ENCODE measurements at regions not wholly inside any gene's neighbourhood (a gene's known extent, or its start where the extent isn't known, plus 50 kb on each side); places are given as distances from the start of the nearest gene placed in this dataset.

GRCh38 chr14:51410897-51411296 is 170.8 kb downstream of the TMX1 start:
- TF ChIP-seq, protein P1, sequence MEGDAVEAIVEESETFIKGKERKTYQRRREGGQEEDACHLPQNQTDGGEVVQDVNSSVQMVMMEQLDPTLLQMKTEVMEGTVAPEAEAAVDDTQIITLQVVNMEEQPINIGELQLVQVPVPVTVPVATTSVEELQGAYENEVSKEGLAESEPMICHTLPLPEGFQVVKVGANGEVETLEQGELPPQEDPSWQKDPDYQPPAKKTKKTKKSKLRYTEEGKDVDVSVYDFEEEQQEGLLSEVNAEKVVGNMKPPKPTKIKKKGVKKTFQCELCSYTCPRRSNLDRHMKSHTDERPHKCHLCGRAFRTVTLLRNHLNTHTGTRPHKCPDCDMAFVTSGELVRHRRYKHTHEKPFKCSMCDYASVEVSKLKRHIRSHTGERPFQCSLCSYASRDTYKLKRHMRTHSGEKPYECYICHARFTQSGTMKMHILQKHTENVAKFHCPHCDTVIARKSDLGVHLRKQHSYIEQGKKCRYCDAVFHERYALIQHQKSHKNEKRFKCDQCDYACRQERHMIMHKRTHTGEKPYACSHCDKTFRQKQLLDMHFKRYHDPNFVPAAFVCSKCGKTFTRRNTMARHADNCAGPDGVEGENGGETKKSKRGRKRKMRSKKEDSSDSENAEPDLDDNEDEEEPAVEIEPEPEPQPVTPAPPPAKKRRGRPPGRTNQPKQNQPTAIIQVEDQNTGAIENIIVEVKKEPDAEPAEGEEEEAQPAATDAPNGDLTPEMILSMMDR (IDR thresholded peaks at IDR 0.05; ENCODE audit: insufficient read depth, low read depth, low read length, missing control alignments) = no peak
- no peak for DNase-seq (ENCODE audit: low read depth)
- H3K4me3 ChIP-seq (ENCODE audit: low read depth, low read length) = no peak overlapping the region

DNA sequence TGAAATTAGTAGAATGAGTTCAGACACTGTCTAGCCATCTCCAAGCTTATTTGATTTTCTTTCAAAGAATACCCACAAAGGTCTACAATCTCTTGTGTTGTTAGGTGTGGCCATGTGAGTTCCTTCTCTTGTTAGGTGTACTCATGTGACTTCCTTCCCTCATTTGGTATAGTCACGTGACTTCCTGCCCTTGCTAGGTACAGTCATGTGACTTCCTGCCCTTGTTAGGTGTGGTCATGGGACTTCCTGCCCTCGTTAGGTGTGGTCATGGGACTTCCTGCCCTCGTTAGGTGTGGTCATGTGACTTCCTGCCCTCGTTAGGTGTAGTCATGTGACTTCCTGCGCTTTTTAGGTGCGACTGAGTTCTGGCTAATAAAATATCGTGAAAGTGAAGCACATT is 179.6 kb downstream of the TMX1 start:
- H3K4me3 ChIP-seq (ENCODE audit: low read depth, low read length) = no peak overlapping the region
- DNase-seq (ENCODE audit: low read depth) = peak; percentile 45
- TF ChIP-seq, protein P1 (IDR thresholded peaks at IDR 0.05; ENCODE audit: insufficient read depth, low read depth, low read length, missing control alignments) = no peak

DNA sequence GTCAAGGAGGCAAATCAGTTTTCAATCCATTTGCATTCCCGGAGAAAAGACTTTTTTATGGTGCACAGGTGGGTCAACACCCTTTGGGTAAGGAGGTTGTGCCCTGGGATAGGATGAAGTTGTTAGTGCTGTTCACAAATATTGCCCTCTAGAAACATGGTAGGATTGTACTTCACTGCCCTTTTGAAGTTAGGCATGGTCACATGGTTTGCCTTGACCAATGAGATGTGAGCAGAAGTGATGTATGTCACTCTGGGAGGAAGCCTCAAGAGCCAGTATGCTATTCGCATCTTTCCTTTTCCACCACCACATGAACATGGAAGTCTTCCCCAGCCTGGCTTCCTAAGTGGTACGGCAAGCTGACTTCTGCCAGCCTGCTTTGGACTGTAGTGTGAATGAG is 182.7 kb downstream of the TMX1 start:
- H3K4me3 ChIP-seq (ENCODE audit: low read depth, low read length) = no peak overlapping the region
- TF ChIP-seq, protein P1 (IDR thresholded peaks at IDR 0.05; ENCODE audit: insufficient read depth, low read depth, low read length, missing control alignments) = no peak
- no peak for DNase-seq (ENCODE audit: low read depth)

- TF ChIP-seq, protein P1 (IDR thresholded peaks at IDR 0.05; ENCODE audit: insufficient read depth, low read depth, low read length, missing control alignments) = no peak
- no peak overlapping the region for H3K4me3 ChIP-seq (ENCODE audit: low read depth, low read length)
These were observed 184.0 kb downstream of the TMX1 start for GRCh38 chr14:51424041-51424440.

DNA sequence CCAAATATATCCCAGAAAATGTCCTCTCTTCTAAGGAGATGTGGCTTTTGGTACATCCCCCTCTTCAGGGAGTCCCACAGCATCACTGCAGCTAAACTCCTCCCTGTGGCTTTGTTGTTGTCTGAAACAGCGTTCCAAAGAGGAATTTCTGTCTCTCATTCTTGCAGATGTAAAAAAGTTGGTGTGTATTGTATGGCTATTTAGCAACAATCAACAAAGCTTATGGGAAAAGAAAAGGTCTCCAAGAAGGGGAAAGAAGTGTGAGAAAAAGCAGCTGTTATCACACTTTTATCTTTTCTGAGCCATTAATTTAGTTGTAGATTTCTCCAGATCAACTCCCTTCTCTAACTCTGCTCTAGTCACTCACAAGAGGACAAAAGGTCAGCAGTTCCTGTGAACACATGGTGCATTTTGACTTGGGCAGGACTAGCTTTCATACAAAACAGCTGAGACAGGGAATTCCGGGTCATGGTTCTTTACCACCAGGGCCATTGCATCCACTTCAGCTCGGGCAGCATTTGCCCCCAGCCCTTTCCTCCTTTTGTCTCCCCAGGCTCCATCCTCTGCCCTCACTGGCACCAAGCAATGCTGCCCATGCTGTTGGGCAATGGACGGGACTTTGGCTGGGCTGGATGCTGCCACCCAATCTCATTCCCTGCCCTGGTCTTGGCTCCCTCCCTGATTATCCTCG is 184.7 kb downstream of the TMX1 start:
- TF ChIP-seq, protein P1 (IDR thresholded peaks at IDR 0.05; ENCODE audit: insufficient read depth, low read depth, low read length, missing control alignments) = no peak
- no peak overlapping the region for H3K4me3 ChIP-seq (ENCODE audit: low read depth, low read length)
- no peak for DNase-seq (ENCODE audit: low read depth)

More at GRCh38 chr14:51424041-51424440, 184.0 kb downstream of the TMX1 start:
- no peak for DNase-seq (ENCODE audit: low read depth)

GRCh38 chr14:51428981-51429380 is 188.9 kb downstream of the TMX1 start:
- DNase-seq (ENCODE audit: low read depth) = no peak
- TF ChIP-seq, protein P1 (IDR thresholded peaks at IDR 0.05; ENCODE audit: insufficient read depth, low read depth, low read length, missing control alignments) = no peak
- no peak overlapping the region for H3K4me3 ChIP-seq (ENCODE audit: low read depth, low read length)

GRCh38 chr14:51430079-51430478 is 190.0 kb downstream of the TMX1 start:
- no peak for DNase-seq (ENCODE audit: low read depth)
- TF ChIP-seq, protein P1 (IDR thresholded peaks at IDR 0.05; ENCODE audit: insufficient read depth, low read depth, low read length, missing control alignments) = no peak
- no peak overlapping the region for H3K4me3 ChIP-seq (ENCODE audit: low read depth, low read length)
